ENCODE measurements at regions not wholly inside any gene's neighbourhood (a gene's known extent, or its start where the extent isn't known, plus 50 kb on each side); places are given as distances from the start of the nearest gene placed in this dataset.
"Not testable (repeated sequence)": the region's sequence is repeated elsewhere in the genome, so short reads cannot be mapped to it uniquely, and the experiment has no call there.

- TF ChIP-seq CTCF (IDR thresholded peaks at IDR 0.05; ENCODE audit: low read depth, low read length, missing control alignments): no peak
- H3K4me3 ChIP-seq (ENCODE audit: low read depth, low read length): no peak overlapping the region
- no peak for DNase-seq (ENCODE audit: low read depth)
These were observed 165.9 kb upstream of the ARHGAP5 start for GRCh38 chr14:31911160-31911559.

- TF ChIP-seq CTCF (IDR thresholded peaks at IDR 0.05; ENCODE audit: low read depth, low read length, missing control alignments): no peak
- DNase-seq (ENCODE audit: low read depth): no peak
- no peak overlapping the region for H3K4me3 ChIP-seq (ENCODE audit: low read depth, low read length)
These were observed 163.7 kb upstream of the ARHGAP5 start for GRCh38 chr14:31913370-31913769.

DNA sequence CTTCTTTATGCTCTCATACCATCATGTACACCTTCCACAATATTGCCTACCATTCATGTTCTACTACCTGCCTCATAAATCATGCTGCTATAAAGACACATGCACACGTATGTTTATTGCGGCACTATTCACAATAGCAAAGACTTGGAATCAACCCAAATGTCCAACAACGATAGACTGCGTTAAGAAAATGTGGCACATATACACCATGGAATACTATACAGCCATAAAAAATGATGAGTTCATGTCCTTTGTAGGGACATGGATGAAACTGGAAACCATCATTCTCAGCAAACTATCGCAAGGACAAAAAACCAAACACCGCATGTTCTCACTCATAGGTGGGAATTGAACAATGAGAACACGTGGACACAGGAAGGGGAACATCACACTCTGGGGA is 158.8 kb upstream of the ARHGAP5 start:
- not testable (repeated sequence) for DNase-seq (ENCODE audit: low read depth)

DNA sequence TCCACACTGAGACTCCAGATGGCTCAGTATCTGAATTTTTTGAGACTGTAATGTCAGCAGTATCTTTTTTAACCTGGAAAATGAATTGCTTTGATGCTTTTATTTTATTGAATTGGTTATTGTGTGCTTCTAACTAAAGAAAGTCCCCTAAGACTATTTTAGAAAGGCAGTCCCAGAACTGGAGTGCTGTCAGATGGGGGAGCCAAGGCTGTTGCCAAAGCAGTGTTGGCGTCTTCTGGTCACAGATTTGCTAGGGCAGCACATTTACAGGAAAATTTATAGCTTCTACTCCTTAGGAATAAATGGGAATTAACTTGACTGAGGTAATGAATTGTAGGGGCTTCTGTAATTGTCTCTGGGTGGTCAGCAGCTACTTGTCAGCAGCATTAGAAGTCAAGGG is 157.1 kb upstream of the ARHGAP5 start:
- no peak overlapping the region for H3K4me3 ChIP-seq (ENCODE audit: low read depth, low read length)
- no peak for TF ChIP-seq CTCF (IDR thresholded peaks at IDR 0.05; ENCODE audit: low read depth, low read length, missing control alignments)
- no peak for DNase-seq (ENCODE audit: low read depth)

More for the DNA sequence above, 158.8 kb upstream of the ARHGAP5 start:
- not testable (repeated sequence) for H3K4me3 ChIP-seq (ENCODE audit: low read depth, low read length)

DNA sequence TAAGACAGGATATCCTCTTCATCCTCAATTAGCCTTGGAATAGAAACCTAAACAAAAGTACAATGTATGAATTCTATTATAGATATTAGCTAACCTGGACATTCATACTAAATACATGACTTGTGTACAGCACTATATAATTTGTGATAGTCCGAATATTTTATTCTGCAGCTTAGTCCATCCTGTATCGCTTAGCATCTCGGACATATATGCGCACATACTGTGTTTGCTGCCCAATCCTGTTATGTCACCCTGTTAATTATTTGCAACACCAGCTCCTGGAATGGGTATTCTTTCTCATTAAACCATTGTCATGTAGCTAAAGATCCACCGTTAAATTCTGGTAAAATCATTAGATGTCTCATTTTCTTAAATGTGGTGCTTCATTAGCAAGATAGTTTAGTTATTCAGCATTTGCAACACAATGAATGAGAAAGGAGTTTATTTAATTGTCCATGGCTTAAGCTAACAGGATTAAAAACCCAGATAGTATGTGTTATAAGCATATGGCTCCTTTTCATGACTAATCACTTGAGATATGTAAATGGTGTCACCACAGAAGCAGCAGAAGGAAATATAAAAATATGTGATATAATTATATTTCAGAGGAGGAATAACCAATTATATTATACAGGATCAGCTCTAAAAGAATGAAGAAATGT is 156.0 kb upstream of the ARHGAP5 start:
- H3K4me3 ChIP-seq (ENCODE audit: low read depth, low read length): no peak overlapping the region
- TF ChIP-seq CTCF (IDR thresholded peaks at IDR 0.05; ENCODE audit: low read depth, low read length, missing control alignments): no peak
- no peak for DNase-seq (ENCODE audit: low read depth)

GRCh38 chr14:31921721-31922120 is 155.4 kb upstream of the ARHGAP5 start:
- TF ChIP-seq CTCF (IDR thresholded peaks at IDR 0.05; ENCODE audit: low read depth, low read length, missing control alignments): no peak
- no peak for DNase-seq (ENCODE audit: low read depth)
- H3K4me3 ChIP-seq (ENCODE audit: low read depth, low read length): no peak overlapping the region

DNA sequence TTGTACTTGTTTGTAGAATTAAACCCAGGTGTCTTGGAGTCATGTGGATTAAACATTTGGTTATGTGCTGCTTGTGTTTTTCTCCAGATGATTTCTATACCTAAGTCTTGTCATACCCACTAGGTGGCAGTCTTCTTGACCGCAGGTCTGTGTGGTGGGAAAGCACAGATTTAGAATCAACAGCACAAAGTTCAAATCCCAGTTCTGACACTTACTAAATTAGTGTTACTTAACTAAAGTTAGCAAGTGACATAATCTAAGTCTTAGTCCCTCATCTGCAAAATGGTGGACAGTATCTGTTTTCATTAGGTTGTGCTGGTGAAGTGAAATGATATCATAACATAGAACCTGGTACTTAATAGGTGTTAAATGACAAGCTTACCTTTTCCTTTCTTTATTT is 151.0 kb upstream of the ARHGAP5 start:
- DNase-seq (ENCODE audit: low read depth): peak; percentile 15
- H3K4me3 ChIP-seq (ENCODE audit: low read depth, low read length): no peak overlapping the region
- peak; percentile 54 for TF ChIP-seq CTCF (IDR thresholded peaks at IDR 0.05; ENCODE audit: low read depth, low read length, missing control alignments)
